ENCODE measurements at regions not wholly inside any gene's neighbourhood (a gene's known extent, or its start where the extent isn't known, plus 50 kb on each side); places are given as distances from the start of the nearest gene placed in this dataset.
"Not testable (repeated sequence)": the region's sequence is repeated elsewhere in the genome, so short reads cannot be mapped to it uniquely, and the experiment has no call there.

DNA sequence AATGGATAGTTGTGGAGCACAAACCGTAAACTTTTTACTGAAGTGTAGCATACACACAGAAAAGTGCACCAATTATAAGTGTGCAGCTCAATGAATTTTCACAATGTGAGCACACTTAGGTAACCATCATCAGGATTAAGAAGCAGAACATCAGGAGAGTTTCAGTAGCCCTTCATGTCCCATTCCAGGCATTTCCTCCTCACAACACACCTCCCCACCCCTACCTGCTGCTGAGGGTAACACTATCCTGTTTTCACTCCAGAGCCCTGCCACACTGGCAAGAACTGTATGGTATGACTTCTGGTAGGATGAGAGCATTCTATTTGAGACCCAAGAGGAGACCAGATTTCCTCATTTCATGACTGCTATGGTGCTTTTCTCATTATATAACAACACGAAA lies 166.5 kb downstream of the PPP1R3A start:
- no peak overlapping the region for H3K27ac ChIP-seq
- ATAC-seq = no peak
- no peak overlapping the region for H3K4me3 ChIP-seq
- 50 to 52% methylated on average over 2 of the region's 2 CpGs for WGBS, 2 donors
- no peaks in the 10 kb centered on the region for H3K36me3 ChIP-seq
- H3K4me1 ChIP-seq = no peaks in the 10 kb centered on the region
- intact Hi-C loops (cut with DNase I) = no loop called here
- peaks cover 0 to 6% (median 0%) of the 10 kb centered on the region in 11 donors for H3K9me3 ChIP-seq
- no peak for DNase-seq
- TF ChIP-seq, protein P1, sequence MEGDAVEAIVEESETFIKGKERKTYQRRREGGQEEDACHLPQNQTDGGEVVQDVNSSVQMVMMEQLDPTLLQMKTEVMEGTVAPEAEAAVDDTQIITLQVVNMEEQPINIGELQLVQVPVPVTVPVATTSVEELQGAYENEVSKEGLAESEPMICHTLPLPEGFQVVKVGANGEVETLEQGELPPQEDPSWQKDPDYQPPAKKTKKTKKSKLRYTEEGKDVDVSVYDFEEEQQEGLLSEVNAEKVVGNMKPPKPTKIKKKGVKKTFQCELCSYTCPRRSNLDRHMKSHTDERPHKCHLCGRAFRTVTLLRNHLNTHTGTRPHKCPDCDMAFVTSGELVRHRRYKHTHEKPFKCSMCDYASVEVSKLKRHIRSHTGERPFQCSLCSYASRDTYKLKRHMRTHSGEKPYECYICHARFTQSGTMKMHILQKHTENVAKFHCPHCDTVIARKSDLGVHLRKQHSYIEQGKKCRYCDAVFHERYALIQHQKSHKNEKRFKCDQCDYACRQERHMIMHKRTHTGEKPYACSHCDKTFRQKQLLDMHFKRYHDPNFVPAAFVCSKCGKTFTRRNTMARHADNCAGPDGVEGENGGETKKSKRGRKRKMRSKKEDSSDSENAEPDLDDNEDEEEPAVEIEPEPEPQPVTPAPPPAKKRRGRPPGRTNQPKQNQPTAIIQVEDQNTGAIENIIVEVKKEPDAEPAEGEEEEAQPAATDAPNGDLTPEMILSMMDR (IDR thresholded peaks at IDR 0.05) = no peak
- H3K27me3 ChIP-seq = no peaks in the 10 kb centered on the region

DNA sequence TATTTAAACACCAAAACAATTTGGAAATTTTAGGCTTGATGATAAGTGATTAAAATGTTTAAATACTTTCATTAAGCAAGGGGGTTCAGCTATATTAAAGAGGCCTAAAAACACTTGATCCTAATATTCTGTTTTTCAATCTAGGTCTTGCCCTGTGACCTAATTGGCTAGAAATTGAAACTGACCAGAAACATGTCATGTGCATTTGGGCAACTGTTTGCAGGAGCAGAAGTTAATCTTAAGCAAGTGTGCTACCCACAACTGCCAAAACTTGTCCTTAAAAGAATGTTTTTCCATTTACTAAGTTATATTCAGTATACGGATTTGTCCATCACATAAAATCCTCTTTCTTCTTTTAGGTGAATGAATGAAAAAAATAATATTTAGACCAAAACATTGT lies 167.3 kb downstream of the PPP1R3A start:
- 61 to 82% methylated on average over 1 of the region's 1 CpG for WGBS, 2 donors
- Histone ChIP-seq H3K27me3 (no peaks in the 10 kb centered on the region), H3K4me1 (no peaks in the 10 kb centered on the region), H3K9me3 (peaks cover 0 to 6% (median 0%) of the 10 kb centered on the region in 11 donors), H3K27ac (no peak overlapping the region), H3K4me3 (no peak overlapping the region), H3K36me3 (no peaks in the 10 kb centered on the region)
- no peak for ATAC-seq
- DNase-seq = no peak
- TF ChIP-seq, protein P1 (IDR thresholded peaks at IDR 0.05) = no peak
- intact Hi-C loops (cut with DNase I) = no loop called here

GRCh38 chr7:113748385-113748784 lies 170.4 kb downstream of the PPP1R3A start:
- H3K27me3 ChIP-seq; intact Hi-C loops (cut with DNase I); DNase-seq; H3K9me3 ChIP-seq; H3K27ac ChIP-seq; H3K4me1 ChIP-seq; H3K4me3 ChIP-seq; ATAC-seq; H3K36me3 ChIP-seq: not testable (repeated sequence)
- WGBS, 2 donors = 85 to 90% methylated on average over 5 of the region's 5 CpGs

DNA sequence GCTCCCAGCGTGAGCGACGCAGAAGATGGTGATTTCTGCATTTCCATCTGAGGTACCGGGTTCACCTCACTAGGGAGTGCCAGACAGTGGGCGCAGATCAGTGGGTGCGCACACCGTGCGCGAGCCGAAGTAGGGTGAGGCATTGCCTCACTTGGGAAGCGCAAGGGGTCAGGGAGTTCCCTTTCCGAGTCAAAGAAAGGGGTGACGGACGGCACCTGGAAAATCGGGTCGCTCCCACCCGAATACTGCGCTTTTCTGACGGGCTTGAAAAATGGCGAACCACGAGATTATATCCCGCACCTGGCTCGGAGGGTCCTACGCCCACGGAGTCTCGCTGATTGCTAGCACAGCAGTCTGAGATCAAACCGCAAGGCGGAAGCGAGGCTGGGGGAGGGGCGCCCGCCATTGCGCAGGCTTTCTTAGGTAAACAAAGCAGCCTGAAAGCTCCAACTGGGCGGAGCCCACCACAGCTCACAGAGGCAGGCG lies 175.8 kb downstream of the PPP1R3A start:
- H3K27ac ChIP-seq; H3K4me3 ChIP-seq; intact Hi-C loops (cut with DNase I); H3K36me3 ChIP-seq; ATAC-seq; DNase-seq; H3K4me1 ChIP-seq; H3K9me3 ChIP-seq; H3K27me3 ChIP-seq: not testable (repeated sequence)
- WGBS, 2 donors = 92 to 94% methylated on average over 33 of the region's 34 CpGs

- intact Hi-C loops (cut with DNase I) = no loop called here
- no peaks in the 10 kb centered on the region for H3K4me1 ChIP-seq
- ATAC-seq (no peak), DNase-seq (no peak)
- no peaks in the 10 kb centered on the region for H3K36me3 ChIP-seq
- no peak overlapping the region for H3K4me3 ChIP-seq
- H3K27ac ChIP-seq = no peak overlapping the region
- peaks cover 0 to 6% (median 0%) of the 10 kb centered on the region in 11 donors for H3K9me3 ChIP-seq
- TF ChIP-seq, protein P1 (IDR thresholded peaks at IDR 0.05) = no peak
- 87 to 88% methylated on average over 2 of the region's 2 CpGs for WGBS, 2 donors
- no peaks in the 10 kb centered on the region for H3K27me3 ChIP-seq
These were observed 176.4 kb downstream of the PPP1R3A start for GRCh38 chr7:113742377-113742776.
